GM23248 (cell line): ENCODE measurements at regions not wholly inside any gene's neighbourhood (a gene's known extent, or its start where the extent isn't known, plus 50 kb on each side); places are given as distances from the start of the nearest gene placed in this dataset.

Source experiments
- EZH2 ChIP-seq: fragments of 200-600 bp; sonication (generic); IDR thresholded peaks from 2 replicates; pipeline ENCODE4 v1.6.1; 2018; ENCODE audit warnings: antibody characterized with exemption, mild to moderate bottlenecking; ENCODE audit not compliant: insufficient read depth, poor library complexity, severe bottlenecking
- EZH2phosphoT487 ChIP-seq: fragments of 200-600 bp; sonication (generic); IDR thresholded peaks from 2 replicates; pipeline ENCODE4 v1.6.1; 2018; ENCODE audit warnings: antibody characterized with exemption, moderate library complexity, mild to moderate bottlenecking, low read depth; ENCODE audit not compliant: insufficient read depth

GRCh38 chr20:46828471-46828870 lies 66.2 kb upstream of the EYA2 start:
- TF ChIP-seq EZH2 (no peak), EZH2phosphoT487 (no peak)
